ENCODE measurements at regions not wholly inside any gene's neighbourhood (a gene's known extent, or its start where the extent isn't known, plus 50 kb on each side); places are given as distances from the start of the nearest gene placed in this dataset.
A peak's percentile ranks its signal among the peaks of the same experiment; 100 is the strongest.

DNA sequence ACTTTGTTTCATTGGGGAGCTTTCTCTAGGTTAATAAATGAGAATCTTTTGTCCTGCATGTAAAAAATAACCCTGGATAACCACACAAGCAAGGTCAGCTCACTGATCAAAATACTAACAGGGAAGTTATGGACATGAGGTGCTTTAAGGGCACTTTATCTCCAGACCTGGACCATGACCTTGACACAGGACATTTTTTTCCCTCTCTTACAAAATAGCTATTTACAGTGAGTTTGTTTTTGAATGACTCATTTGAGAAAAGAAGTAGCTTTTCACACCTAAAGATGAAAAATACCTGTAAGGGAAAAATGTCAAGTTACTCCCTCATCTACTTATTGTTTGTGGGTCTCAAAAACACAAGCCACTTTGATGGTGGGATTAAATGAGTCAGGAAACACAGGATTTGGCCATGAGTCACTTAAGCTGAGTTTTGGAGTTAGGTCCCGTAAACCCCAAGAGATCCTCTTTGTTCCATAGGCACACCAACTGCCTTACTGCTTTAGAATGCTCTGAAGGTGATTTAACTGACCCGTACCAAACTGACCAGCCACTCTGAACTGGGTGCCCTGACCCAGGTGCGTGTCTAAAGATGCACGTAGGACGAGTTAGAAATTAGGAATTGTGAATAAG is 479.3 kb upstream of the NXPH2 start:
- peaks cover 7% of the 10 kb centered on the region; the same call in 1 of the 2 replicates for H3K9me3 ChIP-seq
- H3K4me3 ChIP-seq, result no peak overlapping the region
- no peak overlapping the region for H3K4me2 ChIP-seq
- no peak overlapping the region for H3K27ac ChIP-seq
- H3K27me3 ChIP-seq, result no peaks in the 10 kb centered on the region
- TF ChIP-seq Cebpa-rat (IDR thresholded peaks at IDR 0.05), result no peak
- H3K9ac ChIP-seq, result no peak overlapping the region
- no peaks in the 10 kb centered on the region for H3K4me1 ChIP-seq
- no peaks in the 10 kb centered on the region for H4K20me1 ChIP-seq
- no peaks in the 10 kb centered on the region for H3K36me3 ChIP-seq

DNA sequence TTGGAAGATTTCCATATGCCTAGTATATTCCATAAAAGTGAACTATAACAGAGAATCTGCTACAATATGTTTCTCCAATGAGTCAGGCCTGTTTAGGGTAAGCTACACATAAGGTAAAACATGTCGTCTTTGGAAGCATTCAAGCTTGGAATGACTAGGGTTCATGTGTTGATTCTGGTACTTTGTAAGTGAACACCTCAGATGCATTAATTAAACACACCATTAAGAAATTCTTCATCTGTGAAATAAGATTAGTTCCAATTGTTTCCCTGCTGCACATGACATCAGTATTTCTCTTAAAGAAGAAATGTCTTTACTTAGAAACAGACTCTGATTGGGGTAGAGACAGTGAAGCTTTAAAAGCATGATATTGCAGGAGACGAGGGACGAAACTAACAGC is 461.1 kb upstream of the NXPH2 start:
- peaks cover 13% of the 10 kb centered on the region for H3K4me1 ChIP-seq
- no peaks in the 10 kb centered on the region for H4K20me1 ChIP-seq
- H3K9ac ChIP-seq, result no peak overlapping the region
- H3K36me3 ChIP-seq, result no peaks in the 10 kb centered on the region
- H3K4me2 ChIP-seq, result no peak overlapping the region
- no peak for TF ChIP-seq Cebpa-rat (IDR thresholded peaks at IDR 0.05)
- peaks cover 10% of the 10 kb centered on the region; the same call in 1 of the 2 replicates for H3K9me3 ChIP-seq
- no peaks in the 10 kb centered on the region for H3K27me3 ChIP-seq
- H3K27ac ChIP-seq, result no peak overlapping the region
- H3K4me3 ChIP-seq, result no peak overlapping the region

DNA sequence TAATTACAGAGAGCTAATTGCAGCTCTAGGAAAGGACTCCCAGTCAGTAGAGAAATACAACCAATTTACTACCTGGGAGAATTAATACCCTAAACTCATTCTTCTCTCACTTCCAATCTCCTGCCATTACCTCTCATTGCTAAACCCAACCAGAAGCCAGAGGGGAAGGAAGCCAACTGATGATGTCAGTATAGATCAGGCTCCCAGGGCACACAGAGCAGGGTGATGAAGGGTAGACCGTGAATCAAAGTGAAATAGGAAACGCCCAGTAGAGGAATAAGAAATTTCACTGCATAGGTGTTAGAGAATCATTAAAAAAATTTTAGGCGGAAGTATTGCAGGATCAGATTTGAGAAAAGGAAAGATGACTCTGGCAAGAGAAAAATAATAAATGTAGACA is 456.8 kb upstream of the NXPH2 start:
- Histone ChIP-seq H3K9me3 (peaks cover 10% of the 10 kb centered on the region; the same call in 1 of the 2 replicates), H3K4me1 (peaks cover 7% of the 10 kb centered on the region), H3K27ac (no peak overlapping the region), H3K9ac (no peak overlapping the region), H3K4me3 (no peak overlapping the region), H3K27me3 (no peaks in the 10 kb centered on the region), H4K20me1 (no peaks in the 10 kb centered on the region), H3K4me2 (no peak overlapping the region), H3K36me3 (no peaks in the 10 kb centered on the region)
- no peak for TF ChIP-seq Cebpa-rat (IDR thresholded peaks at IDR 0.05)

DNA sequence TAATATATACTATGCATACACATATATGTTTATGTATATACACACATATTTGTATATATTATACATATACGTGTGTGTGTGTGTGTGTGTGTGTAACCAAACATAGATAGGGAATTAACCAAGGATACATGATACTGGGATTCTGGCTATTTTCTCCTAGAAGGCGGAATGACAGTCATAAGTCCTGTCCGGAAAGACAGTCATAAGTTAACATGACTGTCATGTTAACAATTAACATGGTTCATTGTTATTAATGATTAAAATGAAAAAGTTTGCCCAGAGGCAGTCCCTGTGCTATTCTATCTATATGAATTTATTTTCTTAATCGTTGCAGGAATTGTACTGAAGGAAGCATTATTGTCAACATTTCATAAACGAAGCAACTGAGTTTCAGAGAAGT is 450.7 kb upstream of the NXPH2 start:
- H4K20me1 ChIP-seq, result no peaks in the 10 kb centered on the region
- H3K27ac ChIP-seq, result no peak overlapping the region
- H3K27me3 ChIP-seq, result no peaks in the 10 kb centered on the region
- H3K36me3 ChIP-seq, result no peaks in the 10 kb centered on the region
- H3K4me2 ChIP-seq, result no peak overlapping the region
- TF ChIP-seq Cebpa-rat (IDR thresholded peaks at IDR 0.05), result no peak
- H3K9me3 ChIP-seq, result no peaks in the 10 kb centered on the region
- peaks cover 7% of the 10 kb centered on the region for H3K4me1 ChIP-seq
- no peak overlapping the region for H3K4me3 ChIP-seq
- H3K9ac ChIP-seq, result no peak overlapping the region

DNA sequence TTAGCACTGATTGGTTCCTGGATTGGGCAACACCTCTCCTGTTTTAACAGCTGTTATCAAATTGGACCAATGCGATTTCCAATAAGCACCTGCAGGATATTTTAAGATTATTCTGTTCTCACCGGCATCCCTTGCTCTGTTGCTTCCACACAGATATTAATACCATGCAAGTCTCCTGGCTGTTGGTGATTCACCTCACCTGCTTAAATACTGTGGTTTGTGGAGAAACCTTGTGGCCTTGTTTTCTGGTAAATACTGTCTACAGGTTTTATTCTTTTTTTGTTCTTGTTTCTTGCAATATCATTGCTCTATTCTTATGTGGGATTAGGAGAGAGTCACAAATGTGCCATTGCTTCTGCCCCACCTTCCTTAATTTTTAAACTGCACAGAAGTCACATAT is 448.1 kb upstream of the NXPH2 start:
- no peaks in the 10 kb centered on the region for H3K4me1 ChIP-seq
- no peak overlapping the region for H3K4me3 ChIP-seq
- H3K9me3 ChIP-seq, result no peaks in the 10 kb centered on the region
- H4K20me1 ChIP-seq, result no peaks in the 10 kb centered on the region
- no peak overlapping the region for H3K9ac ChIP-seq
- no peak for TF ChIP-seq Cebpa-rat (IDR thresholded peaks at IDR 0.05)
- no peaks in the 10 kb centered on the region for H3K27me3 ChIP-seq
- H3K36me3 ChIP-seq, result no peaks in the 10 kb centered on the region
- H3K27ac ChIP-seq, result no peak overlapping the region
- H3K4me2 ChIP-seq, result no peak overlapping the region

DNA sequence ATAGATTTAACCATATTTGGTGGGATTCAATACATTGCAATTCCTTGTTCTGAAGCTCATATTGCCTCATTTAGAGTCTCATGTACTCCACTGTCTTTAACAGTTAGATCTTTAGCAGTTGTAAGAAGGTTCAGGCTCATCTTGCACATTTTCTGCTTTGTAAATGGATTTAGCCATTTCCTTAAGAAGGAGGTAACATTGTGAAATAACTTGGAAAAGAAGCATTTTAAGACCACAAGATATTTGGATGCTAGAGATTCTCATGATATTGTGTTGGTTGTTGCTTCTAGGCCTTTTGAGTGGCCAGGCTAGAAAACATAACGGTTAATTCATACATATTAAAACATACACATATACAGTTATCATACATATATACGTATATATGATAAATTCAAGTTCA is 445.8 kb upstream of the NXPH2 start:
- Histone ChIP-seq H3K27me3 (no peaks in the 10 kb centered on the region), H3K4me3 (no peak overlapping the region), H3K36me3 (no peaks in the 10 kb centered on the region), H3K27ac (no peak overlapping the region), H4K20me1 (no peaks in the 10 kb centered on the region), H3K4me2 (no peak overlapping the region), H3K4me1 (no peaks in the 10 kb centered on the region), H3K9ac (no peak overlapping the region), H3K9me3 (no peaks in the 10 kb centered on the region)
- TF ChIP-seq Cebpa-rat (IDR thresholded peaks at IDR 0.05), result no peak

DNA sequence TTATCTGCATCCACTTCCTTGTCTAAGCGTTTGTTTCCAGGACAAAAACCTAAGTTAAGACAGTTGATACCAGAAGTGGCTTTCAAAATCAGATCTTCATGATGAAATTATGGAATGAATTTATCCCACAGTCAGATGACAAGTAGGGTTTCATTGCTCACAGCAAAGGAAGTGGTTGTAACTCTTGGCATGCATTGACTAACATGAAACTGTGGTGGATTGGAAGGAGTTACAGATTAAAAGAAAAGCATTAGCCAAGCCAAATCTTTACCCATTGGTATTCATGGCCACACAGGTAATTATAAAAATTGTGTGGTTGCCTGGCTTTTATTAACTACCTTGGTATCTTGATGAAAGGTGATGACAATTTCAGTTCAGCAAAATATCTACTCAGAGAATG is 438.0 kb upstream of the NXPH2 start:
- no peaks in the 10 kb centered on the region for H4K20me1 ChIP-seq
- TF ChIP-seq Cebpa-rat (IDR thresholded peaks at IDR 0.05), result no peak
- peak overlapping the region; percentile 39 for H3K4me2 ChIP-seq
- H3K27ac ChIP-seq, result no peak overlapping the region
- no peaks in the 10 kb centered on the region for H3K27me3 ChIP-seq
- H3K9ac ChIP-seq, result no peak overlapping the region
- no peak overlapping the region for H3K4me3 ChIP-seq
- 0 out of 2 replicates have a peak, but pooled peaks cover 4% of the 10 kb centered on the region for H3K9me3 ChIP-seq
- no peaks in the 10 kb centered on the region for H3K36me3 ChIP-seq
- H3K4me1 ChIP-seq, result peaks cover 15% of the 10 kb centered on the region

DNA sequence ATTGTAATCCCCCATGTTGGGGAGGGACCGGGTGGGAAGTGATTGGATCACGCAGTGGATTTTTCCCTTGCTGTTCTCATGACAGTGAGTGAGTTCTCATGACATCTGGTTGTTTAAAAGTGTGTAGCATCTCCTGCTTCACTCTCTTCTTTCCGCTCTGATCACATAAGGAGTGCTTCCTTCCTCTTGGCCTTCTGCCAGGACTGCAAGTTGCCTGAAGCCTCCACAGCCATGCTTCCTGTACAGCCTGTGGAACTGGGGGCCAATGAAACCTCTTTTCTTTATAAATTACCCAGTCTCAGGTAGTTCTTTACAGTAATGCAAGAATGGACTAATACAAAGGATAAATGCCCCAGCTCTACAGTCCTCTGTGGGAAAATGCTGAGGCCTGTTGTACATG is 437.5 kb upstream of the NXPH2 start:
- Histone ChIP-seq H3K36me3 (no peaks in the 10 kb centered on the region), H4K20me1 (no peaks in the 10 kb centered on the region), H3K27ac (no peak overlapping the region), H3K4me3 (no peak overlapping the region), H3K4me2 (peak overlapping the region; percentile 39), H3K9ac (no peak overlapping the region), H3K4me1 (peaks cover 15% of the 10 kb centered on the region), H3K27me3 (no peaks in the 10 kb centered on the region), H3K9me3 (0 out of 2 replicates have a peak, but pooled peaks cover 4% of the 10 kb centered on the region)
- TF ChIP-seq Cebpa-rat (IDR thresholded peaks at IDR 0.05), result no peak

DNA sequence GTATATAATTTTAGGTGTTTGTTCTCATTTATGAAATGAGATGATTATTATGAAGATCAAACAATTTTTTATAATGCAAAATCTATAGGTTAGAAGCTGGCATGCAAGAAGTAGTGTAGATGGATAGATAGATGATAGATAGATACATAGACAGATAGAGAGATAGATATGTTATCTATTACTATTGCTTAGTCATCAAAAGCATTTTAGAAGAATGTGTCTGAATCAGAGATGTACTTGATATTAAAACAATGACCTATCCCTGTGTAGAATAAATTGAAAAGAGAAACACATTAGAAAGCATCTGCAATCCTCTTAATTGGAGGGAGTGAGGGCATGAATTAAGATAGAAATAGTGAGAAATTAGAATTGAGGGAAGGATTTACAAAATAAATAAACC is 436.2 kb upstream of the NXPH2 start:
- no peaks in the 10 kb centered on the region for H3K36me3 ChIP-seq
- H3K27ac ChIP-seq, result no peak overlapping the region
- no peak overlapping the region for H3K4me2 ChIP-seq
- no peak for TF ChIP-seq Cebpa-rat (IDR thresholded peaks at IDR 0.05)
- H4K20me1 ChIP-seq, result no peaks in the 10 kb centered on the region
- peaks cover 15% of the 10 kb centered on the region for H3K4me1 ChIP-seq
- H3K27me3 ChIP-seq, result no peaks in the 10 kb centered on the region
- 0 out of 2 replicates have a peak, but pooled peaks cover 4% of the 10 kb centered on the region for H3K9me3 ChIP-seq
- H3K4me3 ChIP-seq, result no peak overlapping the region
- H3K9ac ChIP-seq, result no peak overlapping the region

DNA sequence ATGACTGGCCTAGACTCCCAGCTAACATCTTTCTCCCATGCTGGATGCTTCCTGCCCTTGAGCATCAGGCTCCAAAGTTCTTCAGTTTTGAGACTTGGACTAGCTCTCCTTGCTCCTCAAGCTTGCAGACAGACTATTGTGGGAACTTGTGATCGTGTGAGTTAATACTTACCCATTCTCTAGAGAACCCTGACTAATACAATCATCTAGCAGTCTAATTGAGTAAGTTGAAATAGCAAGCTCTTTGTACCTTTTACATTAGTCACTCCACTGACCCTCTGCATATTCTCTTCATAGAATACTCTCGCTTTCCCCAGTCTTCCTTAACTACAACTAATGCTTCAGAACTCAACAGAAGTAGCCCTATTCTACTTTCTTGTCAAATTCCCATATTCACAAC is 434.6 kb upstream of the NXPH2 start:
- Histone ChIP-seq H3K27me3 (no peaks in the 10 kb centered on the region), H3K27ac (no peak overlapping the region), H3K9me3 (0 out of 2 replicates have a peak, but pooled peaks cover 4% of the 10 kb centered on the region), H3K4me2 (no peak overlapping the region), H3K36me3 (no peaks in the 10 kb centered on the region), H3K4me1 (peaks cover 15% of the 10 kb centered on the region), H3K9ac (no peak overlapping the region), H3K4me3 (no peak overlapping the region), H4K20me1 (no peaks in the 10 kb centered on the region)
- TF ChIP-seq Cebpa-rat (IDR thresholded peaks at IDR 0.05), result no peak

DNA sequence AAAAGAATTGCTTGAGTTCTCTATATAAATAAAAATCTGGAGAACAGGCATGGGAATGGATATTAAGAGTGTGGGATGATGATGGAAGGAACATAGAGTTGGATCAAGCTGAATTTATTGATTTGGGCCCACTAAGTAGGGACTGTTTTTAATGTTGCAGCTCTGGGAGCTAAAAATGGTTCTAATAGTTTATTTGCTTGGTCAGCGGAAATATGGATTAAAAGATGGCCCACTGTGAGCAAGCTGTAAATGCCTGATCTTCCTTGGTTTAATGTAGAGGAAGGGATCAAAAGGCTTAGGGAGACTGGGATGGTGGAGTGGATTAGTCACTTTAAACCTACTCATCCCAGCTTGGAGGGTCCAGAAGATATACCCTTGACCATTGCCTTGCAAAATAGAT is 429.4 kb upstream of the NXPH2 start:
- no peak overlapping the region for H3K4me3 ChIP-seq
- no peaks in the 10 kb centered on the region for H3K36me3 ChIP-seq
- H3K27me3 ChIP-seq, result no peaks in the 10 kb centered on the region
- no peaks in the 10 kb centered on the region for H3K9me3 ChIP-seq
- no peaks in the 10 kb centered on the region for H4K20me1 ChIP-seq
- no peaks in the 10 kb centered on the region for H3K4me1 ChIP-seq
- H3K27ac ChIP-seq, result no peak overlapping the region
- TF ChIP-seq Cebpa-rat (IDR thresholded peaks at IDR 0.05), result no peak
- H3K4me2 ChIP-seq, result no peak overlapping the region
- H3K9ac ChIP-seq, result no peak overlapping the region
